ENCODE measurements at regions not wholly inside any gene's neighbourhood (a gene's known extent, or its start where the extent isn't known, plus 50 kb on each side); places are given as distances from the start of the nearest gene placed in this dataset.
A peak's percentile ranks its signal among the peaks of the same experiment; 100 is the strongest.

DNA sequence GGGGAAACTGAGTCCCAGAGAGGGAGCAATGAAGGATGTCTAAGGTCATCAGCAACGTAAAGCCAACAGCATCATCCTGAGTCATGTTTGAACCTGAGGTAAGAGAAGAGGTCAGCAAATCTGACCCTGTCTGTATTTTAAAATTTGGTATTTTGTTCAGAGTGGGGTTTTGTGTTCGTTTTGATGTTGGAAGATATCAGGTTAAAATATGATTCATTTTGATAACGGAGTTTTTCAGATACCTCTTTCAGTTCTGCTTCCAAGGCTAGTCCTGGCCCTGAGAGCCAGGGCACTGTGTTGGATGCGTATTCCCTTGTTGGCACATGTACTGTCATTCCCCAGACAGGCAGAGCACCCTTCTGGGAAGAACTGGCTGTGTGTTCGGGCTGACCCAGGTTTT lies 291.0 kb downstream of the NSG2 start:
- no peak overlapping the region for H3K27ac ChIP-seq (ENCODE audit: insufficient read depth, low read length)
- H2AFZ ChIP-seq (ENCODE audit: low read length): no peak overlapping the region
- H3K9me3 ChIP-seq (ENCODE audit: control insufficient read depth, insufficient read depth, low read depth, low read length): no peaks in the 10 kb centered on the region
- no peaks in the 10 kb centered on the region for H3K79me2 ChIP-seq (ENCODE audit: control insufficient read depth, insufficient read depth, low read length)
- no peaks in the 10 kb centered on the region for H4K20me1 ChIP-seq (ENCODE audit: control insufficient read depth, extremely low read depth, insufficient read depth, low read length)
- TF ChIP-seq CTCF (conservative IDR thresholded peaks at IDR 0.05 in 1 of 2, IDR thresholded peaks at IDR 0.05 in 1 of 2; ENCODE audit: low read depth in 1 of 2, low read length in 2 of 2) (no peak), EZH2 (IDR thresholded peaks at IDR 0.05; ENCODE audit: low read length, missing control alignments) (no peak)
- H3K4me3 ChIP-seq (replicated peaks in 1 of 4; ENCODE audit: control extremely low read depth in 1 of 4, insufficient read depth in 1 of 4, low read depth in 3 of 4, low read length in 4 of 4): no peak overlapping the region
- H3K27me3 ChIP-seq (ENCODE audit: control insufficient read depth, insufficient read depth, low read length): no peaks in the 10 kb centered on the region
- no peak overlapping the region for H3K4me2 ChIP-seq (ENCODE audit: extremely low read depth, insufficient read depth, low read length)
- no peaks in the 10 kb centered on the region for H3K4me1 ChIP-seq (ENCODE audit: control insufficient read depth, extremely low read depth, insufficient read depth, low read length)
- DNase-seq (ENCODE audit: low read depth in 2 of 2): no peak
- no peak overlapping the region for H3K9ac ChIP-seq (ENCODE audit: insufficient read depth, low read length)
- no peaks in the 10 kb centered on the region for H3K36me3 ChIP-seq (ENCODE audit: control insufficient read depth, insufficient read depth, low read length)

DNA sequence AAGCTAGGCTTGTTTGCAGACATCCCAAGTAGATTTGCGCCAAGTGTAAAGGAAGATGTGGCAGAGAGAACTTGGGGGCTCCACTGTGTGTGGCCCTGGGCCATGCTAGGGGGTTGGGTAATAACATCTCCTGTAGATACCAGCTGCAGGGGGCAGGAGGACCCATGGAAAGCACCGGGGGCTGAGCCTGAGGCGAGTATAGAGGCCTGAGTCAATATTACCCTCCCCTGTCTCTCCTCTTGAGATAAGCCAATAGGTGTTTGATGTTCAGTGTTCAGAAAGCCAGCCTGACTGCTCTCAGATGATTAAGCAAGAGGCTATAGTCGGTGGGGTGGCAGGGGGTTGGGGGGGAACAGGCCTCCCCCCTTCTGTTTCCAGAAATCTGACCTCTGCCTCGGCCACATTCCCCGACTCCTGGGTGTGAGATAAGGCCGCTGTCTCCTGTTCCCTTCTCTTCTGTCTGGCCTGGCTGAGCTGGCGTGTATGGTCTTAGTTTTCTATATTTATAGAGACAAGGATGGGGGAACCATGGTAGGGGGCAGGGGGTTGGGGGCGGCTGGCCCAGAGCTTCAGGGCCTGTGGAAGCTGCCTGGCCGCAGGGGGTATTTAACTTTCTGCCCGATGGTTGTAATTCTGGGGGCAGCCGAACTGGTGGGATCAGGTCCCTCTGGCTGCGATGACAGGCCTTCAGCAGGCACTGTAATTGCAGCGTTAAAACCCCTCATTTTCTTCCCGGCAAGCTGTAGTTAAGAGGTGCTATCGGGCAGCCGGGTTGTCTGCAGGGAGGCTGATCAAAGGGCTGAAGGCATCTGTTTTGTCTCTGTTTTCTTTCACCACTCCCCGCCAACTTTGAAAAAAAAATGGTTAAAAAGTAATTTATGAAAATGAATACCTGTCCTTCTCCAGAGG lies 292.0 kb downstream of the NSG2 start:
- Histone ChIP-seq H3K27me3 (ENCODE audit: control insufficient read depth, insufficient read depth, low read length) (no peaks in the 10 kb centered on the region), H3K4me3 (replicated peaks in 1 of 4; ENCODE audit: control extremely low read depth in 1 of 4, insufficient read depth in 1 of 4, low read depth in 3 of 4, low read length in 4 of 4) (no peak overlapping the region), H3K9ac (ENCODE audit: insufficient read depth, low read length) (no peak overlapping the region), H4K20me1 (ENCODE audit: control insufficient read depth, extremely low read depth, insufficient read depth, low read length) (no peaks in the 10 kb centered on the region), H3K79me2 (ENCODE audit: control insufficient read depth, insufficient read depth, low read length) (no peaks in the 10 kb centered on the region), H3K36me3 (ENCODE audit: control insufficient read depth, insufficient read depth, low read length) (no peaks in the 10 kb centered on the region), H3K9me3 (ENCODE audit: control insufficient read depth, insufficient read depth, low read depth, low read length) (no peaks in the 10 kb centered on the region), H2AFZ (ENCODE audit: low read length) (no peak overlapping the region), H3K4me1 (ENCODE audit: control insufficient read depth, extremely low read depth, insufficient read depth, low read length) (no peaks in the 10 kb centered on the region), H3K4me2 (ENCODE audit: extremely low read depth, insufficient read depth, low read length) (no peak overlapping the region), H3K27ac (ENCODE audit: insufficient read depth, low read length) (no peak overlapping the region)
- TF ChIP-seq CTCF (conservative IDR thresholded peaks at IDR 0.05 in 1 of 2, IDR thresholded peaks at IDR 0.05 in 1 of 2; ENCODE audit: low read depth in 1 of 2, low read length in 2 of 2) (no peak), EZH2 (IDR thresholded peaks at IDR 0.05; ENCODE audit: low read length, missing control alignments) (no peak)
- peak in 1 of 2 donors; percentile 49 for DNase-seq (ENCODE audit: low read depth in 2 of 2)

- TF ChIP-seq CTCF (conservative IDR thresholded peaks at IDR 0.05 in 1 of 2, IDR thresholded peaks at IDR 0.05 in 1 of 2; ENCODE audit: low read depth in 1 of 2, low read length in 2 of 2) (no peak), EZH2 (IDR thresholded peaks at IDR 0.05; ENCODE audit: low read length, missing control alignments) (no peak)
- peak in 1 of 2 donors; percentile 32 for DNase-seq (ENCODE audit: low read depth in 2 of 2)
Observed at GRCh38 chr5:174338185-174339010, 292.9 kb downstream of the NSG2 start.

More at GRCh38 chr5:174338185-174339010, 292.9 kb downstream of the NSG2 start:
- no peaks in the 10 kb centered on the region for H3K4me1 ChIP-seq (ENCODE audit: control insufficient read depth, extremely low read depth, insufficient read depth, low read length)
- H3K27me3 ChIP-seq (ENCODE audit: control insufficient read depth, insufficient read depth, low read length): no peaks in the 10 kb centered on the region
- no peak overlapping the region for H3K9ac ChIP-seq (ENCODE audit: insufficient read depth, low read length)
- H2AFZ ChIP-seq (ENCODE audit: low read length): no peak overlapping the region
- no peaks in the 10 kb centered on the region for H3K79me2 ChIP-seq (ENCODE audit: control insufficient read depth, insufficient read depth, low read length)
- no peak overlapping the region for H3K4me2 ChIP-seq (ENCODE audit: extremely low read depth, insufficient read depth, low read length)
- no peaks in the 10 kb centered on the region for H4K20me1 ChIP-seq (ENCODE audit: control insufficient read depth, extremely low read depth, insufficient read depth, low read length)
- no peaks in the 10 kb centered on the region for H3K36me3 ChIP-seq (ENCODE audit: control insufficient read depth, insufficient read depth, low read length)
- no peaks in the 10 kb centered on the region for H3K9me3 ChIP-seq (ENCODE audit: control insufficient read depth, insufficient read depth, low read depth, low read length)
- H3K4me3 ChIP-seq (replicated peaks in 1 of 4; ENCODE audit: control extremely low read depth in 1 of 4, insufficient read depth in 1 of 4, low read depth in 3 of 4, low read length in 4 of 4): no peak overlapping the region
- no peak overlapping the region for H3K27ac ChIP-seq (ENCODE audit: insufficient read depth, low read length)
